NCI-H345 (cell line): ENCODE measurements at regions not wholly inside any gene's neighbourhood (a gene's known extent, or its start where the extent isn't known, plus 50 kb on each side); places are given as distances from the start of the nearest gene placed in this dataset.
"Not testable (repeated sequence)": the region's sequence is repeated elsewhere in the genome, so short reads cannot be mapped to it uniquely, and the experiment has no call there.

Source experiments
- DNase-seq: peaks from one replicate; lab custom pipeline; 2025; lab: John Stamatoyannopoulos, UW

DNA sequence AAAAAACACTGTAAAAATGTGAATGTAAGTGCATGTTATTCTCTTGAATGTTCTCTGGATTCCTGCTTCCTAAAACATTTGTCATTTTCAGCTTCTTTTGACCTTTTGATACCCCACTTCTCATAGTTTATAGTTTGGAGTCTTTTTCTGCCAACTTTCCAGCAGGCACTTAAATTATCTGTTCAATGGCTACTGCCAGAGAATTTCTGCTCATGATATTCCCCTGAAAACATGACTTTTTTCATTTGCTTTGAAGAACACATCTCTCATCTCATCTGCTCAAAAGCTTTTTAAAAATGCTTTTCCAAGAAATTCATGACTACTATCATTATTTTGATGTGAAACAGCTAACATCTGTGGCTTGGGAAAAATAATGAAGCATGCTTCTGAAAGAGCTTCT lies 269.7 kb upstream of the PCDH7 start:
- DNase-seq: no peak

- no peak for DNase-seq
These were observed 265.7 kb upstream of the PCDH7 start for GRCh38 chr4:30454504-30454903.

DNA sequence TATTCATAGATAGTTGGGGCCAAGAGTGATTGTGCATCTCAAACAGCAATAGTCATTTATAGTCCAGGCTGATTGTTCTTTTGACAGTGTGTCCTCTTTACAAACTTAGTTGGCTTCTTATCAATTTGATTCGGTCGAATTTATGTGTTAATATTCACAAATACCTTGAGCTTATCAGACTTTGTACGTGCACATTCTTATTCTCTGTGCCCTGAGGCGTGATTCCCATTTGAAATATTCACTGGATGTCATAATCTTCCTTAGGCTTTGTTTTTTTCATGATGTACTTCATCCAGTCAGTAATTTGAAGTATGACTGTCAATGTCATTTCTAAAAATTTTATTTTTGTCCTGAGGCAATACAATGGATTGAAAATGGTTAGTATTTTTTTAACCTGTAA lies 263.5 kb upstream of the PCDH7 start:
- DNase-seq: no peak

- no peak for DNase-seq
These were observed 259.4 kb upstream of the PCDH7 start for GRCh38 chr4:30460818-30461217.

GRCh38 chr4:30461218-30461617 lies 259.0 kb upstream of the PCDH7 start:
- no peak for DNase-seq

DNA sequence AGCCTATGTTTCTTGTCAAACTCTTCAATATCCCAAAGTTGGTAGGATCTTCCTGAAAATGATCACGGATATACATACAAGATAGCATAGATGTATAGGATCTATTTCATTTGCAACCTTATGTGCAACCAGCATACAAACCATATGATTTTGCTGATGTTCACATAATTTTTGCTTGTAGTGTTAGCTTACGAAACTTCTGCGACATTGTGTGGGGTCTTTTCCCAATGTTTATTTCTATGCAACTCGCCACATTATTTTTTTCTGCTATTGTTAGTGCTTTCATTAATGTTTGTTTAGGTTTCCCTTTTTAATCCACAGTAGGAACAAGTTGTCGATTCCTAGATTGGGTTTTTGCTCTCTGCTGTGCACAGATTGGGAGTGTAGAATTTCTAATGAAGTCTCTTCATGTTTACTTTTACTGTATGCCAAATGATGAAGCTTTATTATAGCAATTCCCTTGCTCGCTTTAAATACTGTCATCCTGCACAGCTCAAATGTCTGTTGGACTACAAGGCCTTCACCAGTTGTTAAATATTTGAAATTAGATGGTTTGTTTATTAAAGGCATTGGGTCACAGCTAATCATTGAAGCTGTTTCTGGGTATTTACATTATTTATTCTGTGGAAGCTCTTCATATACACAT lies 257.6 kb upstream of the PCDH7 start:
- DNase-seq: no peak

DNA sequence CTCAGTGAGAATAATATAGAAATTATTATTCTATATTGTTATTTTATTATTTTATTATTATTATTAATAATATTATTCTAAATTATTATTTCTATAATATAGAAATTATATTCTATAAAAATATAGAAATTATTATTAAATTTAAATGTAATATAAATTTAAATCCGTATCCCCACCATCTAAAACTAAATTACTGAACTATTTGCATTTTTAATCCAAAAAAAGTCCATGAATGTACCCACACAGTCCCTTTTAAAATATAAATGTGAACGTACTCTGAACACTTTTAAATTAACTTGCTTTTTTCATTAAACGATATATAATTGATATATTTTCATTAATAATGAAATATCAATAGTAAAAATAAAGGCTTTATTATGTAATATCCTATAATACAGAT lies 248.3 kb upstream of the PCDH7 start:
- DNase-seq: no peak

DNA sequence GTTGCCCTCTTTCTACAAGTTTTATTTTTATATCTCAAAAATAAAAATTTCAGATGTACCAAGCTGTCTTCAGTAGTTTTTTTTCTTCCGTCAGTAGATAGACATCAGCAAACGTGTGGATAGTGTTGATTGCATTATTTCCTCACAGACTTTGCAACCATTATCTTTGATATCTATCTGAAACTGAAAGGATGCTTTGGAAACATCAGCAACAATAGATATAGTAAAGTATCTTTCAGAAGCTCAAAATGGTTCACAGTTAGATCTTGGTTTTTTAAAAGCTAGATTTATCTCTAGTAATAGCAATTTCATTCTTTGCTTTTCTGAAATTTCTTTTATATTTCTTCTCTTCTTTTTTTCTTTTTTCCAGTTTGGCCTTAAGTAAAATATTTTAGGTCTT lies 246.9 kb upstream of the PCDH7 start:
- DNase-seq: no peak

- no peak for DNase-seq
These were observed 224.9 kb upstream of the PCDH7 start for GRCh38 chr4:30495251-30495650.

DNA sequence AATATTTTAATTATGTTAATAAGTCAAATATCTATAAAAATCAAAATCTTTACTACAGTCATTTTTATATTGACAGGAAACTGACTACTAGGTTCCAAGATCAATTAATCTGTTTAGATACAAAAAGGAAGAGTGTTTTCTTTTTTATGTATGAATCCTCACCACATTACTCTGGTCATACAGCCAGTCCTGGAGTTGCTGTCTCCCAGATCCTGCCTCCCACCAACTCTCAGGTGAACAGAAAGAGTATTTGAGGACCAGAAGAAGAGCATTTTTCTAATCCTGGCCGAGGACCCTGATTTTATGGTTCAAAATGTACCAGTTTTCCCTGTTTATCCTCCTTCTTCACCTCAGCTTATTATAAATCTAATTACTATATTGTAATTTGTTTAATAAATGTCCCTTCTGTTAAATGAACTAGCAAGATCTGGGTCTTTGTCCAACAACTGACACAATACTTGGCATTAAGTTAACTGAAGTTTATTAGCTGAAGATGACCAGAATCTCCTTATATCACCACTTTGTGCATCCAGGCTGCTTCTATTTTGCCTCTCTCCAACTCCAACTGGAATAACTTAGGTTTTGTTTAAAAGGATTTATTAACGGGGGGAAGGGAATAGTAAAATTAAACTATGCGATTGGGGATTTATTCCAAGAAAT lies 224.4 kb upstream of the PCDH7 start:
- no peak for DNase-seq

GRCh38 chr4:30511751-30512150 lies 208.4 kb upstream of the PCDH7 start:
- DNase-seq: no peak

DNA sequence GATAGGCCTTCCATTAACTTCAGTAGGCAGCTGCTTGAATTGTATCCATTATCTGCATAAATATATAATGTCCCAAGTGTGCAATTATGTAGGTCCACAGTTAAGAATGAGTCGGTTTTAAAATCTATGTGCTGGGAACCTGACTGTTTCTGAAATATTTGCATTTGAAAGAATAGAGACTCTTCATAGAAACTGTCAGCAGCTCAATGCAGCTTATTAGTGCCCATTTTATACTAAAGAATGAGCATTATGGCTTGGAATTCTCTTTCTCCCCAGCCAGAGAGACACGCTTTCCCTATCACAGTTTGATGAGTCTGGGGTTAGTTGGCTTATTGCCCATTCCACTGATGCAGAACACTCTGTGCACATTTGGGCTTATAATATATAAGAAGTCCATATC lies 202.0 kb upstream of the PCDH7 start:
- DNase-seq: no peak

GRCh38 chr4:30525662-30526315 lies 194.4 kb upstream of the PCDH7 start:
- DNase-seq: no peak

- DNase-seq: no peak
These were observed 184.9 kb upstream of the PCDH7 start for GRCh38 chr4:30535255-30535654.

- no peak for DNase-seq
These were observed 183.9 kb upstream of the PCDH7 start for GRCh38 chr4:30536231-30536630.

DNA sequence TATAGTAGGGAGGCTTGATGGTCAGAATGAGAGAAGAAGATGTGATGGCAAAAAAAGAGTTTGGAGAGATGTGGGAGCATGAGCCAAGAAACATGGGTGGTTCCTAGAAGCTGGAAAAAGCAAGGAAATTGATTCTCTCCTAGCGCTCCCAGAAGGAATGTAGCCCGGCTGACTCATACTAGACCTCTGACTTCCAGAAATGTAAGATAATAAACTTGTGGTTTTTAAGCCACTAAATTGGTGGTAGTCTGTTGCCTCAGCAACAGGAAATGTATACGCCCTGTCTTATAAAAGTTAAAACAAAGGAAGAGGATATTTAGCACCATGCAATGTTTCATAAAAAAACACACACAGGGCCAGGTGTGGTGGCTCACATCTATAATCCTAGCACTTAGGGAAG lies 182.7 kb upstream of the PCDH7 start:
- no peak for DNase-seq

GRCh38 chr4:30538794-30539193 lies 181.4 kb upstream of the PCDH7 start:
- no peak for DNase-seq

DNA sequence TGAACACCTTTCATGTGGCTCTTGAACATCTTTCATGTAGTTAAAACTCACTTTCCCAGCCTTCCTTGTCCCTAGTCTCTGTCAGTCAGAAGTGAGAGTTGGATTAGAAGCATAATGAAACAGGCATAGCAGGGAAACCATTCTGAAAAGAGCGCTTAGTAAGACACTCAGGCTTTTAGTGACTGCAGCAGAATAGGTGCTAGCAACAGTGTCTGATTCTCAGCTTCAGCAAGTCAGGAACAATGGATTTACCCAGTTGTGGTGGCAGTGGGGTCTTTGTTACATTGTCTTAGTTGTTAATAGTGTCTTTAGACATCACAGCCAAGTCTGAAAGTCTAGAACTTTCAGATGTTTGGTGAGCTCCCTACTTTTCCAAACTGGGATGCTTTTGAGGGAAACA lies 177.1 kb upstream of the PCDH7 start:
- DNase-seq: no peak

GRCh38 chr4:30553151-30553550 lies 167.0 kb upstream of the PCDH7 start:
- DNase-seq: no peak

DNA sequence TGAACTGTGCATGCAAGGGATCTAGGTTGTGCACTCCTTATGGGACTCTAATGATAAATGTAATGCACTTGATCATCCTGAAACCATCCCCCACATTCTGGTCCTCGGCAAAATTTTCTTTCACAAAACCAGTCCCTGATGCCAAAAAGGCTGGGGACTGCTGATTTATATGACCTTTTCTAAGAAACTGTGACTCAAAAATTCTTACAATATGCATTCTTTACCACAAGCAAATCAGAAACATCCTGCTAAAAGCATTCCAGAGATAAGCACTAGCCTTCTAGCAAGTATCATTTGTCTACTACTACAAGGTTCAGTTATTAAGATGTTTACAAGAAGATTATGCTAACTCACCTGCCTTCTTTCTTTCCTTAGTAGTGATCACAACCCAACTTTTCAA lies 166.5 kb upstream of the PCDH7 start:
- no peak for DNase-seq

DNA sequence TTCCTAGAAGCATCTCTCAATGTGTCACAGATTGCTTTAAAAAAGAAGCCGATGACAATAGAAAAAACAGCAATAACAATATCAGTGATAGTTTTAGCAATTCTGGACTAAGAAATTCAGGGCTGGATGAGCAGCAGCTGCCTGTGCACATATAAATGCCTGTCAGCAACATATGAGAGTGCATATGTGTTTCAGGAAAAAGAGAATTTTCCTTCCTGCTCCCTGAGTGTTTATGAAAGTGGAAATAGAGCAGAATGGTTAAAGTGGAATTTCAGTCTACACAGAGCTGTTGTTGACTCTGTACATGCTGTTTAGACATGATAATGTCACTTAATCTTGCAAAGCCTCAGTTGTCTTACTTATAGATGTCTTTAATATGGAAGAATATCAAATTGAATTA lies 164.4 kb upstream of the PCDH7 start:
- no peak for DNase-seq

GRCh38 chr4:30559481-30559880 lies 160.7 kb upstream of the PCDH7 start:
- DNase-seq: no peak

GRCh38 chr4:30586850-30587249 lies 133.3 kb upstream of the PCDH7 start:
- DNase-seq: no peak

DNA sequence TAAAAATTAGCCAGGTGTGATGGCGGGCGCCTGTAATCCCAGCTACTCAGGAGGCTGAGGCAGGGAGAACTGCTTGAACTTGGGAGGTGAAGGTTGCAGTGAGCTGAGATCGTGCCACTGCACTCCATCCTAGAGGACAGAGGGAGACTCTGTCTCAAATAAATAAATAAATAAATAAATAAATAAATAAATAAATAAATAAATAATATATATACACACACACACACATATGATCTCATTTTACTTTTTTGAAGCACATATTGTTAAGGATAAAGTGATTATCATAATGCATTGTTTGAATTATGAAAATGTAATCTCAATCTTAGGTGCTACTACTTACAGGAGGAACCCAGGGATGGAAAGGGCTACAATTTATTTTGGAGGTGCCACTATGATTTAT lies 130.5 kb upstream of the PCDH7 start:
- not testable (repeated sequence) for DNase-seq
